ENCODE measurements at regions not wholly inside any gene's neighbourhood (a gene's known extent, or its start where the extent isn't known, plus 50 kb on each side); places are given as distances from the start of the nearest gene placed in this dataset.

- DNase-seq (ENCODE audit: insufficient read length, low spot score) (no peak), FAIRE-seq (no peak)
- TF ChIP-seq POLR2A (IDR thresholded peaks at IDR 0.05; ENCODE audit: low read depth, low read length) = no peak
Observed at GRCh38 chr5:176711883-176712282, 64.6 kb downstream of the TSPAN17 start.

GRCh38 chr5:176712546-176713304 is 65.4 kb downstream of the TSPAN17 start:
- FAIRE-seq (no peak), DNase-seq (ENCODE audit: insufficient read length, low spot score) (no peak)
- TF ChIP-seq POLR2A (IDR thresholded peaks at IDR 0.05; ENCODE audit: low read depth, low read length) = no peak

GRCh38 chr5:176713409-176713808 is 66.1 kb downstream of the TSPAN17 start:
- FAIRE-seq = no peak
- no peak for TF ChIP-seq POLR2A (IDR thresholded peaks at IDR 0.05; ENCODE audit: low read depth, low read length)

GRCh38 chr5:176714067-176714466 is 66.8 kb downstream of the TSPAN17 start:
- FAIRE-seq (no peak), DNase-seq (ENCODE audit: insufficient read length, low spot score) (peak; percentile 25)
- no peak for TF ChIP-seq POLR2A (IDR thresholded peaks at IDR 0.05; ENCODE audit: low read depth, low read length)

More at GRCh38 chr5:176713409-176713808, 66.1 kb downstream of the TSPAN17 start:
- no peak for DNase-seq (ENCODE audit: insufficient read length, low spot score)

GRCh38 chr5:176716320-176716719 is 69.0 kb downstream of the TSPAN17 start:
- DNase-seq (ENCODE audit: insufficient read length, low spot score) (peak; percentile 47), FAIRE-seq (no peak)
- TF ChIP-seq POLR2A (IDR thresholded peaks at IDR 0.05; ENCODE audit: low read depth, low read length) = no peak

GRCh38 chr5:176719113-176719739 is 71.9 kb downstream of the TSPAN17 start:
- no peak for TF ChIP-seq POLR2A (IDR thresholded peaks at IDR 0.05; ENCODE audit: low read depth, low read length)
- FAIRE-seq = no peak
- DNase-seq (ENCODE audit: insufficient read length, low spot score) = no peak

- FAIRE-seq (no peak), DNase-seq (ENCODE audit: insufficient read length, low spot score) (no peak)
- TF ChIP-seq POLR2A (IDR thresholded peaks at IDR 0.05; ENCODE audit: low read depth, low read length) = no peak
Observed at GRCh38 chr5:176721509-176721908, 74.2 kb downstream of the TSPAN17 start.

- TF ChIP-seq POLR2A (IDR thresholded peaks at IDR 0.05; ENCODE audit: low read depth, low read length) = no peak
- DNase-seq (ENCODE audit: insufficient read length, low spot score) (no peak), FAIRE-seq (no peak)
Observed at GRCh38 chr5:176722757-176723156, 75.5 kb downstream of the TSPAN17 start.

GRCh38 chr5:176723440-176723839 is 76.2 kb downstream of the TSPAN17 start:
- TF ChIP-seq POLR2A (IDR thresholded peaks at IDR 0.05; ENCODE audit: low read depth, low read length) = no peak
- FAIRE-seq = no peak
- DNase-seq (ENCODE audit: insufficient read length, low spot score) = no peak

- FAIRE-seq (no peak), DNase-seq (ENCODE audit: insufficient read length, low spot score) (no peak)
- TF ChIP-seq POLR2A (IDR thresholded peaks at IDR 0.05; ENCODE audit: low read depth, low read length) = no peak
Observed at GRCh38 chr5:176724472-176724871, 77.2 kb downstream of the TSPAN17 start.

- TF ChIP-seq POLR2A (IDR thresholded peaks at IDR 0.05; ENCODE audit: low read depth, low read length) = no peak
- FAIRE-seq (no peak), DNase-seq (ENCODE audit: insufficient read length, low spot score) (no peak)
Observed at GRCh38 chr5:176725521-176726280, 78.4 kb downstream of the TSPAN17 start.

GRCh38 chr5:176726746-176727527 is 79.7 kb downstream of the TSPAN17 start:
- DNase-seq (ENCODE audit: insufficient read length, low spot score) (no peak), FAIRE-seq (no peak)
- no peak for TF ChIP-seq POLR2A (IDR thresholded peaks at IDR 0.05; ENCODE audit: low read depth, low read length)

- no peak for FAIRE-seq
- no peak for DNase-seq (ENCODE audit: insufficient read length, low spot score)
- no peak for TF ChIP-seq POLR2A (IDR thresholded peaks at IDR 0.05; ENCODE audit: low read depth, low read length)
Observed at GRCh38 chr5:176727528-176727900, 80.2 kb downstream of the TSPAN17 start.
